HG02852 (cell line): ENCODE measurements at regions not wholly inside any gene's neighbourhood (a gene's known extent, or its start where the extent isn't known, plus 50 kb on each side); places are given as distances from the start of the nearest gene placed in this dataset.
"Not testable (repeated sequence)": the region's sequence is repeated elsewhere in the genome, so short reads cannot be mapped to it uniquely, and the experiment has no call there.

Experiments used
- ATAC-seq: cut with Tn5 transposase; IDR thresholded peaks from one replicate; pipeline ENCODE4 v1.9.1; 2021; ENCODE audit warnings: mild to moderate bottlenecking, moderate library complexity; ENCODE audit not compliant: unreplicated experiment

- no peak for ATAC-seq
Measured at GRCh38 chr14:56351861-56352260, 227.7 kb upstream of the TMEM260 start.

- no peak for ATAC-seq
Measured at GRCh38 chr14:56352999-56353398, 226.6 kb upstream of the TMEM260 start.

DNA sequence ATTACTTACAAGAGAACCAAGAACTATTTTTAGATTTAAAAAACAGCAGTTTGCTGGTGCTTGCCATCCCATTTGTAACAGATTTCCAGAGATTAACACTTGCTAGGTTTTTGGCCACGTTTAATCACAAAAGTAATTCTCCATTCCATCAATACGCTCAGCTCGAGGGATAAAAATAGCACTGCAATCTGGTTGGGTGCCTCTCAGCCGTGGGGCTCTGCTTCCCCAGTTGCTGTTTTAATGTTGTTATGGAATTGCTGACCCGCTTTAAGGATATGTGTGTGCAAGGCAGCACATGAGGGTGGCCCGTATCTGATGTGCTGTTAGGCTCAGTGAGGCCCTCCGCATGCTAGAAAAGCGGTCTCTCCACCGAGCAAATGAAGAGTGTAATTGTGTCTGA is 222.2 kb upstream of the TMEM260 start:
- no peak for ATAC-seq

DNA sequence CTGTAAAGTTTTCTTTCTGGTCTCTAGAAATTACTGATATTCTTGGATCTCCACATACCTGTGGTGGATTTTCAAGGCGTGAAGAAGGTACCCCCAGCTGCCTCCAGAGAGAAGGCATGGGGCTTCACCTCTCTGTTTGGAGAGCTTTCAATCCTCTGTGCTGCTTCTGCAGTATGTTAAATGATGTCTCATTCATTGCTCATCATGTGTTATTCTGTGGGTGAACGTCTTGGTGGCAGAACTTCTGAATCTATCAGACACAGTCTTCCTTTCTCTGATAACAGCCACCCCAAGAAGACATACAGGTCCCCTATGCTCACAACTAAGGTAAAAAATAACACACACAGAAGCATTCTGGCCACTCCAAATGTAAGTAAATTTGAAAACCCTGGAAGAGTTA is 221.3 kb upstream of the TMEM260 start:
- no peak for ATAC-seq

- ATAC-seq, result peak; percentile 99
Measured at GRCh38 chr14:56358851-56359614, 220.6 kb upstream of the TMEM260 start.

GRCh38 chr14:56365663-56366062 is 213.9 kb upstream of the TMEM260 start:
- ATAC-seq, result not testable (repeated sequence)

DNA sequence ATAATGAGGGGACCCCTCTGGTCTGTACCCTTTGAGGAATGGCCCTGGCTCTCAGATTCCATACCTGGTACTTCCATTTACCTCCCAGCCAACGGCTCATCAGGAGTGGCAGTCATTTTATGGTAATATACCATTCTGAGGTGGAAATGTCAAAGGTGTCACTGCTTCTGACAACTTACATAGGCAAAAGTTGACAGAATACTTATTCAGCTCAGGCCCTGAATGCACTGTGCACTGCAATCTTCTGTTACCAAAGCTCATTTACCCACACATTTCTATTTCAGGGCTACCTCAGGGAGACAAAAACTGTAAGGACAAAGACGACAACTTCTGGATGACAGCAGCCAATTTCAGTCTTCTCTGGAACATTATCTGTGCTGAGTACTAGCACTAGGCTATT is 212.2 kb upstream of the TMEM260 start:
- ATAC-seq, result no peak

GRCh38 chr14:56371737-56372136 is 207.9 kb upstream of the TMEM260 start:
- no peak for ATAC-seq

DNA sequence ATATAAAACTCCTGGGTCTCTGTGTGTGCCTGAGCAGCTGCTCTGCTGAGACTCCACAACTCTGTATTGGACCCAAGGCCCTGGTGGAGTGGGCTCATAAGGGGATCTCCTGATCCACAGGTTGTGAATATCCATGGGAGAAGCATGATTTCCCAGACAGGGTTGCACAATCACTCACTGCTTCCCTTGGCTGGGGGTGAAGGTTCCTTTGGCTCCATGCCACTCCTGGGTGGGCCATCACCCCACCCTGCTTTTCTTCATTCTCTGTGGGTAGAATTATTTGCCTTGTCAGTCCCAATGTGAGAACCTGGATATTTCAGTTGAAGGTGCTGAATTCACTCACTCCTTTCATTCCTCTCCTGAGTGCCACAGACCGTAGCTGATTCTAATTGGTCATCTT is 205.2 kb upstream of the TMEM260 start:
- ATAC-seq, result no peak

DNA sequence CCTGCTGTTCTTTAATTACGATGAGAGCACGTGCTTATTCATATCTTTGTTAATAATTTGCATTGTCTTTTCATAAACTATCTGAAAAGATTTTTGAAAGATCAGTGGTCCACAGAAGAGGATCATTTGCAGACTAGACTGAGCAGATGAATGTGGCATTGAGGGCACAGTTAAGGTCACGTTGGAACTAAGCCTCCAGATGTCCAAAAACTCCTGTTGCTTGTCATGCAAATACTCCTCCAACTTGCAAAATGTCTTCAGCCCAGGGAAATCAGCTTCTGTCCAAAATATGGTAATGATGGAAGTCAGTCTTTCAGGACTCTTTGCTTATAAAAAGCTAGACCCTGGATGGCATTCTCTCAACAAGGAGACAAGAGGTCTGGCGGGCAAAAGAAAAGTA is 201.6 kb upstream of the TMEM260 start:
- ATAC-seq, result no peak

- no peak for ATAC-seq
Measured at GRCh38 chr14:56378475-56378877, 201.1 kb upstream of the TMEM260 start.

GRCh38 chr14:56379956-56380355 is 199.6 kb upstream of the TMEM260 start:
- ATAC-seq, result no peak

DNA sequence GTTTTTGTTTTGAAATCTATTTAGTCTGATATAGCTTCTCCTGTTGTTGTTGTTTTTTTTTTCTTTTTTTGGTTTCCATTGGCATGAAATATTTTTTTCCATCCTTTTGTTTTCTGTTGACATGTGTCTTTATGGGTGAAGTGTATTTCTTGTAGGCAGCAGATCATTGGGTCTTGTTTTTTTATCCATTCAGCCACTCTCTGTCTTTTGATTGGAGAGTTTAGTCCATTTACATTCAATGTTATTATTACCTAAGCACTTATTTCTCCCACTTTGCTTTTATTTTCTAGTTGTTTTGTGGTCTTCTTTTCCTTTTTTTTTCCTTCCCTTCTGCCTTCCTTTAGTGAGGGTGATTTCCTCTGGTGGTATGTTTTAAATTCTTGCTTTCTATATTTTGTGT is 193.6 kb upstream of the TMEM260 start:
- no peak for ATAC-seq

GRCh38 chr14:56390859-56391258 is 188.7 kb upstream of the TMEM260 start:
- no peak for ATAC-seq

GRCh38 chr14:56394826-56395530 is 184.6 kb upstream of the TMEM260 start:
- ATAC-seq, result no peak

DNA sequence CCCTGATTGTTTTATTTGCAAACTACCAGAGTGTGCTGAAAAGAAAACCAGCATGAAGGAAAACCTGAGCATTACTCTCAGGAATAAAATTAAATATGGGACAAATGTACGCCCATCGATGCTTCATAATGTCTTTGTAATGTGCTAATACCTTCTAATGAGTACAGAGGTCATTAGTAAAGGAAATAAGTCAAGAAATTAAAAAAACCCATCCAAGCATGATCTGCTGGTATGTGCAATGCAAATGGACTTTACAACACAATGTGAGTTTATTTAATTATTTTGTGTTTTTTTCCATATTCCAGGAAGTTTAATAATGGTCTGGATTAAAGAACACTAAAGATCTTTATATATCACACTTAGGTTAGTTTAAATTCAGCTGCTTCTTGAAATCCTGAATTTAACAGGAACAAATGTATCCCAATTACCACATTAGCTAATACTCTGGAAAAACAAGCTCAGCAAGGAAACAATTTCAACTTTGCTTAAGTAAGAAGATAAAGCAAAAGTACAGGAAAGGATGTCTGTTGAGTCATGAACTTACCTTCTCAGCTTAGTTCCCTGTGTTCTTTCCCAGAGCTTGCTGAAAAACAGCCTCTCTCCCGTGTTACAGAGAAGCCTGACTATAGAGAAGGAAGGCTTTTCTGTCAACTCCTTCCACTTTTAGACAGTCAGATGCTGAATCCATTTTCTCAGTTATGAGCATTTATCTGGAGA is 179.3 kb upstream of the TMEM260 start:
- ATAC-seq, result no peak

GRCh38 chr14:56412468-56413434 is 166.8 kb upstream of the TMEM260 start:
- no peak for ATAC-seq

GRCh38 chr14:56413721-56414120 is 165.9 kb upstream of the TMEM260 start:
- no peak for ATAC-seq

DNA sequence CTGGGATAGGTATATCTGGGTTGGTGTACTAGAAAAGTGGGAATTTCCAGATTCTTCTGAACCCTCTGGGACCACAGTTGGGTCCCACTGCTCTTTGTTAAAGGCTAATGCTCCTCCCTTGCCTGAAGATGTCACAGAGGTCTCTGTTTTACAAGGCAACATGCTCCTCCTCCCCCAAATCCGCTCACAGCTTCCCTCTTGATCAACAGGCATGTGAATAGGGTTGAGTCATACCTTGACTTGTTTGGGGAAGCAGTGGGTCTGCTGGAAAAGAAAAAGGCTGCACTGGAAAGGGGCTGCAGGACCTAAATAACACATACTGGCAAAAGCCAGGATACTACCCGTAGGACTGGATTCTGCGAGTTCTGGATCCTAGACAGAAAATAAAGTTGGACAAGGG is 165.4 kb upstream of the TMEM260 start:
- no peak for ATAC-seq

GRCh38 chr14:56416213-56416612 is 163.4 kb upstream of the TMEM260 start:
- ATAC-seq, result no peak

DNA sequence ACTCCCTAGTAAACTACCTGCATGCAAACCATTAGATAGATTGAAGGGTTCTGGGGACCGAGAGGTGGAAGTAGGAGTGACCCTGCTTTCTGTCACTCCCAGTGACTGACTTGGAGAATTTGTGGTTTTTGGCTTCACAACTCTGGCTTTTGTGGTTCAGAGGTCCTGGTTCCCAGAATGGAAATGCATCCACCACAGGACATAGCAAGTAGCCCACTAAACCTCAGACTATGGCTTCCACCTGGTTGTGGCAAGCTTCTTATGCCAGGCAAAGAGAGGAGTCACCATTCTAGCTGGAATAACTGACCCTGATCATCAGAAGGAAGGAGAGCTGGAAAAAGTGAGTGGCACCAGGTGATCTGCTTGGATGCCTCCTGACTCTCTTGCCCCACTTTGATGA is 162.4 kb upstream of the TMEM260 start:
- ATAC-seq, result no peak
